ENCODE measurements at regions not wholly inside any gene's neighbourhood (a gene's known extent, or its start where the extent isn't known, plus 50 kb on each side); places are given as distances from the start of the nearest gene placed in this dataset.

DNA sequence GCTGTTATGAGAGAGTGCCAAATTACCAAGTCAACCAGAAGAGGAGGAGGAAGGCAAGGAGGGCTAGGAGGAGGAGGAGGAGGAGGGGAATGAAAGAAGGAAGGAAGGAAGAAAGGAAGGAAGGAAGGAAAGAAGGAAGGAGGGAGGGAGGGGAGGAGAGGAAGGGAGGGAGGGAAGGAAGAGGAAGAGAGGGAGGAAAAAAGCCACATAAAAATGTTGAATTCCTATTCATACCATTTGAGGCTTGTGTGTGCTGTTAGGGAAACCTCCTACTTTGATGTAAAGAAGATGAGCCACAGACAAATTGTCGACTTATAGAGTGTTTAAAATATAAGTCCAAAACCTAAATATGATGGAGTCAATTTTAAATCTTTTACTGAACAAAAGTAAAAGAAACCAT lies 65.3 kb upstream of the MYLIP start:
- TF ChIP-seq, protein P1, sequence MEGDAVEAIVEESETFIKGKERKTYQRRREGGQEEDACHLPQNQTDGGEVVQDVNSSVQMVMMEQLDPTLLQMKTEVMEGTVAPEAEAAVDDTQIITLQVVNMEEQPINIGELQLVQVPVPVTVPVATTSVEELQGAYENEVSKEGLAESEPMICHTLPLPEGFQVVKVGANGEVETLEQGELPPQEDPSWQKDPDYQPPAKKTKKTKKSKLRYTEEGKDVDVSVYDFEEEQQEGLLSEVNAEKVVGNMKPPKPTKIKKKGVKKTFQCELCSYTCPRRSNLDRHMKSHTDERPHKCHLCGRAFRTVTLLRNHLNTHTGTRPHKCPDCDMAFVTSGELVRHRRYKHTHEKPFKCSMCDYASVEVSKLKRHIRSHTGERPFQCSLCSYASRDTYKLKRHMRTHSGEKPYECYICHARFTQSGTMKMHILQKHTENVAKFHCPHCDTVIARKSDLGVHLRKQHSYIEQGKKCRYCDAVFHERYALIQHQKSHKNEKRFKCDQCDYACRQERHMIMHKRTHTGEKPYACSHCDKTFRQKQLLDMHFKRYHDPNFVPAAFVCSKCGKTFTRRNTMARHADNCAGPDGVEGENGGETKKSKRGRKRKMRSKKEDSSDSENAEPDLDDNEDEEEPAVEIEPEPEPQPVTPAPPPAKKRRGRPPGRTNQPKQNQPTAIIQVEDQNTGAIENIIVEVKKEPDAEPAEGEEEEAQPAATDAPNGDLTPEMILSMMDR (IDR thresholded peaks at IDR 0.05): no peak
- no peak for TF ChIP-seq POLR2AphosphoS5 (IDR thresholded peaks at IDR 0.05)

Measured in prostate gland (tissue), 2 donors.